Neural crest cell (in vitro differentiated cells): ENCODE measurements at regions not wholly inside any gene's neighbourhood (a gene's known extent, or its start where the extent isn't known, plus 50 kb on each side); places are given as distances from the start of the nearest gene placed in this dataset.

Source experiments
- DNase-seq: peaks from one replicate; pipeline ENCODE4 v3.0.0; 2021; ENCODE audit warnings: low read depth, mixed read lengths, low spot score
- H3K27ac Mint-ChIP-seq: one replicate; pipeline ENCODE4 v1.8.0; 2021; ENCODE audit warnings: mild to moderate bottlenecking, mixed read lengths; ENCODE audit not compliant: unreplicated experiment
- H3K27me3 Mint-ChIP-seq: 2 replicates; pipeline ENCODE4 v1.8.0; 2021; ENCODE audit warnings: low read depth, mild to moderate bottlenecking, mixed read lengths
- H3K36me3 Mint-ChIP-seq: 2 replicates; pipeline ENCODE4 v1.8.0; 2021; ENCODE audit warnings: low read depth, mild to moderate bottlenecking, mixed read lengths
- H3K4me1 Mint-ChIP-seq: 2 replicates; pipeline ENCODE4 v1.8.0; 2021; ENCODE audit warnings: mixed read lengths
- H3K4me3 Mint-ChIP-seq: one replicate; pipeline ENCODE4 v1.8.0; 2021; ENCODE audit warnings: mild to moderate bottlenecking, mixed read lengths
- H3K9me3 Mint-ChIP-seq: 2 replicates; pipeline ENCODE4 v1.8.0; 2021; ENCODE audit warnings: mixed read lengths
- TF ChIP-seq, protein P1 (sequence below): fragments of 200-600 bp; sonication (generic); conservative IDR thresholded peaks from 2 replicates; pipeline ENCODE4 v1.5.0; 2021; ENCODE audit warnings: antibody characterized with exemption, mild to moderate bottlenecking

DNA sequence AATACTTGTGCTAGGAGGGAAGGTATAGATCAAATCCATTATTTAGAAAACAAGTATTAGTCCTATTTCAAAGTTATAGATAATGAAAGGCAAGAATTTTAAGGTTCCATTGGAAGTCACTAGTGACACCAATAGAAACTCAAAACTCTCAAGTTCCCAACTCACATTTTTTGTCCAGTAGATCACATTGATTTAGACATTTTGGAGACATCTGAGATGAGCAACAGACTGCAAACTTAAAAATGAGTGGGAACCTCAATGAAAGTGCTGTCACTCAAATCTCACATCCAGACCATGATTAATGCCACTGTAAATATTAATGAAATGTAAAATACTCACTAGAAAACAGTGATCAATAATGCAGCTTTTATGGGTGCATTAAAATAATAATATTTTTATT, 405.0 kb downstream of the ENC1 start:
- no peak for DNase-seq

GRCh38 chr5:74233571-74233970, 407.0 kb downstream of the ENC1 start:
- Mint-ChIP-seq H3K4me3 (no peak overlapping the region), H3K4me1 (peaks cover 24% of the 10 kb centered on the region), H3K27ac (no peak overlapping the region), H3K9me3 (peaks cover 19% of the 10 kb centered on the region), H3K27me3 (no peaks in the 10 kb centered on the region), H3K36me3 (peaks cover 4% of the 10 kb centered on the region)
- DNase-seq, result no peak
- TF ChIP-seq, protein P1, sequence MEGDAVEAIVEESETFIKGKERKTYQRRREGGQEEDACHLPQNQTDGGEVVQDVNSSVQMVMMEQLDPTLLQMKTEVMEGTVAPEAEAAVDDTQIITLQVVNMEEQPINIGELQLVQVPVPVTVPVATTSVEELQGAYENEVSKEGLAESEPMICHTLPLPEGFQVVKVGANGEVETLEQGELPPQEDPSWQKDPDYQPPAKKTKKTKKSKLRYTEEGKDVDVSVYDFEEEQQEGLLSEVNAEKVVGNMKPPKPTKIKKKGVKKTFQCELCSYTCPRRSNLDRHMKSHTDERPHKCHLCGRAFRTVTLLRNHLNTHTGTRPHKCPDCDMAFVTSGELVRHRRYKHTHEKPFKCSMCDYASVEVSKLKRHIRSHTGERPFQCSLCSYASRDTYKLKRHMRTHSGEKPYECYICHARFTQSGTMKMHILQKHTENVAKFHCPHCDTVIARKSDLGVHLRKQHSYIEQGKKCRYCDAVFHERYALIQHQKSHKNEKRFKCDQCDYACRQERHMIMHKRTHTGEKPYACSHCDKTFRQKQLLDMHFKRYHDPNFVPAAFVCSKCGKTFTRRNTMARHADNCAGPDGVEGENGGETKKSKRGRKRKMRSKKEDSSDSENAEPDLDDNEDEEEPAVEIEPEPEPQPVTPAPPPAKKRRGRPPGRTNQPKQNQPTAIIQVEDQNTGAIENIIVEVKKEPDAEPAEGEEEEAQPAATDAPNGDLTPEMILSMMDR, result no peak

More for the DNA sequence above, 405.0 kb downstream of the ENC1 start:
- peaks cover 24% of the 10 kb centered on the region for H3K4me1 Mint-ChIP-seq
- no peaks in the 10 kb centered on the region for H3K27me3 Mint-ChIP-seq
- TF ChIP-seq, protein P1, result no peak
- peaks cover 4% of the 10 kb centered on the region for H3K36me3 Mint-ChIP-seq
- no peak overlapping the region for H3K4me3 Mint-ChIP-seq
- H3K27ac Mint-ChIP-seq, result no peak overlapping the region
- peaks cover 14% of the 10 kb centered on the region for H3K9me3 Mint-ChIP-seq

DNA sequence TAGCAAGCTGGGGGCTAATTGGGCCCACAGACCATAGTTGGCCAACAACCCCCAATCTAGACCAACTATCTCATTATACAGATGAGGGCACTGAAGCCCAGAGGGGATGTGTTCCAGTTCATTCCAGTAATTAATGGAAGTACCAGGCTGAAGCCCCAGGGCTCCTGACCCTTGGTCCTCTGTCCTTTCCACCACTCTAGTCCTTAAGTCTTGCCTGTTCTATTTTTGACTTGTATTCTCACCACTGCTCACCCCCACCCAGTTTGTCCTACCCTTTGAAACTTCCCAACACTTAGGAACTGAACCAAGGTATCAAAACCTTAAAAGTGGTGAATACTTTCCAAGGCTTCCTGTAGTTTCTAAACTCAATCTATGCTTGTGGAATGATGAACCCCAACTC, 407.4 kb downstream of the ENC1 start:
- Mint-ChIP-seq H3K9me3 (peaks cover 19% of the 10 kb centered on the region), H3K4me3 (no peak overlapping the region), H3K27me3 (no peaks in the 10 kb centered on the region), H3K4me1 (peaks cover 24% of the 10 kb centered on the region), H3K36me3 (peaks cover 4% of the 10 kb centered on the region), H3K27ac (peak overlapping the region; percentile 52)
- DNase-seq, result no peak
- TF ChIP-seq, protein P1, result no peak

DNA sequence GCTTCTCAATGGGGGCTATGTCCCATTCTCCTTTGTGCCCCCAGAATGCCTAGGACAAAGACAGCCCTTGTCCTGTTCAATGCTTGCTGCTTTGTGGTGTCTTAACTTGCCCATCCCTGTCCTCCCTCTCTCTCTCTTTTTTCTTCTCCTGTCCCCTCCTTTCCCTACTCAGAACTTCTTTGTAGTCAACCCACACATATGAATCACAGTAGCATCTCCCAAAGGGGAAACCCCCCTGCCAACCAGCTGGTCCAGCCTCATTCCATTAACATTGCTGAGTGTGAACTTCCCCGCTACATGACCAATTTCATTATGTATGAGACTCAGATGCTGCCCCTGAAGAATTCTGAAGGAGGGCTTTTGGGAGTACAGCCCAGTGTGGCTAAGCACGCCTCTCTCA, 408.3 kb downstream of the ENC1 start:
- TF ChIP-seq, protein P1, result no peak
- Mint-ChIP-seq H3K4me3 (peak overlapping the region; percentile 17), H3K9me3 (peaks cover 19% of the 10 kb centered on the region), H3K27me3 (no peaks in the 10 kb centered on the region), H3K36me3 (peaks cover 4% of the 10 kb centered on the region), H3K27ac (peak overlapping the region; percentile 90), H3K4me1 (peaks cover 24% of the 10 kb centered on the region)
- no peak for DNase-seq

DNA sequence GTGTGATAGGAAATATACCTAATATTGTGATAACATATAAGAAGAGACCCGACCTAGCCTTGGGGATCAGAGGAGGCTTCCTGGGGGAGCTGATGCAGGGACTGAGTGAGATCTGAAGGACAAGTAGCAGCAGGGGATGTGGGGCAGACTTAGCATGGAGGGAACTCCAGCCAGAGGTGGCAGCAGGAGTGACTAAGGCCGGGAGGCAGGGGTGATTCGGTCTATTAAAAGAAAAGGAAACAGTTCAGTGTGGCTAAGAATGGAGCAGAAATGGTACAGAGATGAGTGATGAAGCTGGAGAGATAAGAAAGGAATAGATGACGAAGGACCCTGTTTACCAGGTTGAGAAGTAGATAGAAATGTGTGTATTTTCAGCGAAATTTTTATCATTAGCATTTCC, 408.8 kb downstream of the ENC1 start:
- Mint-ChIP-seq H3K27me3 (no peaks in the 10 kb centered on the region), H3K36me3 (peaks cover 4% of the 10 kb centered on the region), H3K4me3 (no peak overlapping the region), H3K9me3 (peaks cover 19% of the 10 kb centered on the region), H3K27ac (peak overlapping the region; percentile 81), H3K4me1 (peaks cover 24% of the 10 kb centered on the region)
- DNase-seq, result no peak
- TF ChIP-seq, protein P1, result no peak
